ENCODE measurements at regions not wholly inside any gene's neighbourhood (a gene's known extent, or its start where the extent isn't known, plus 50 kb on each side); places are given as distances from the start of the nearest gene placed in this dataset.

GRCh38 chr12:19688532-19688931 lies 249.2 kb downstream of the AEBP2 start:
- no peak for TF ChIP-seq EZH2 (IDR thresholded peaks at IDR 0.05)
- no peak for TF ChIP-seq POLR2AphosphoS5 (IDR thresholded peaks at IDR 0.05; ENCODE audit: borderline replicate concordance, low read depth, low read length)
